H1 (cell line): ENCODE measurements at regions not wholly inside any gene's neighbourhood (a gene's known extent, or its start where the extent isn't known, plus 50 kb on each side); places are given as distances from the start of the nearest gene placed in this dataset.
A peak's percentile ranks its signal among the peaks of the same experiment; 100 is the strongest.

Experiments used
- CTCF ChIA-PET: fragments of 300-600 bp; sonication (Branson Sonifier 250); formaldehyde crosslinking; loops from one replicate; lab custom pipeline; 2021; ENCODE audit not compliant: partially characterized antibody; lab: Charles Lee
- POLR2A ChIA-PET: fragments of 300-600 bp; sonication (Branson Sonifier 250); formaldehyde crosslinking; loops from one replicate; lab custom pipeline; 2021; ENCODE audit warnings: inconsistent platforms; ENCODE audit not compliant: partially characterized antibody; lab: Charles Lee
- DNase-seq, 2 experiments: peaks; one replicate each; pipeline versions ENCODE4 v3.0.0 to v3.0.0-alpha.2; 2010 to 2022; ENCODE audit warnings: low spot score in 2 of 2, low read depth in 1 of 2, mixed read lengths in 1 of 2
- FAIRE-seq: peaks from 2 replicates; lab custom pipeline; 2011; peaks lifted over from hg19 to GRCh38; lab: Jason Lieb, UNC
- H2AFZ ChIP-seq: 2 replicates; pipeline ENCODE4 v1.8.1; 2012; ENCODE audit warnings: low read length, inconsistent platforms
- H2AK5ac ChIP-seq: 2 replicates; pipeline ENCODE4 v1.6.1; 2013; ENCODE audit warnings: low read depth, low read length
- H2BK120ac ChIP-seq: replicated peaks from 2 replicates; pipeline ENCODE3; 2013; ENCODE audit warnings: low read depth, low read length, inconsistent platforms
- H2BK12ac ChIP-seq: 2 replicates; pipeline ENCODE4 v1.6.1; 2013; ENCODE audit warnings: low read depth, low read length
- H2BK15ac ChIP-seq: 2 replicates; pipeline ENCODE4 v1.6.1; 2013; ENCODE audit warnings: low read length
- H2BK20ac ChIP-seq: 2 replicates; pipeline ENCODE4 v1.6.1; 2013; ENCODE audit warnings: low read length
- H2BK5ac ChIP-seq: 2 replicates; pipeline ENCODE4 v1.6.1; 2013; ENCODE audit warnings: low read depth, low read length
- H3K14ac ChIP-seq: 2 replicates; pipeline ENCODE4 v1.6.1; 2013; ENCODE audit warnings: inconsistent platforms; ENCODE audit not compliant: insufficient read length
- H3K18ac ChIP-seq: 2 replicates; pipeline ENCODE4 v1.6.1; 2013; ENCODE audit warnings: low read length; ENCODE audit errors: extremely low read depth
- H3K23ac ChIP-seq: 2 replicates; pipeline ENCODE4 v1.6.1; 2013; ENCODE audit warnings: inconsistent platforms; ENCODE audit not compliant: insufficient read length
- H3K23me2 ChIP-seq: 2 replicates; pipeline ENCODE4 v1.6.1; 2013; ENCODE audit warnings: low read depth, low read length
- H3K27ac ChIP-seq: 2 replicates; pipeline ENCODE4 v1.6.1; 2011; ENCODE audit warnings: low read depth, low read length, inconsistent platforms
- H3K27me3 ChIP-seq, 4 experiments: replicated peaks in 1 of 4; 1 replicate in 1 of 4; 2 replicates in 3 of 4; pipeline versions ENCODE4 v1.6.1 to v1.8.1; 2011 to 2013; ENCODE audit warnings: low read length in 3 of 4, mild to moderate bottlenecking in 3 of 4, inconsistent platforms in 2 of 4, mixed read lengths in 2 of 4, moderate library complexity in 1 of 4; ENCODE audit not compliant: control insufficient read depth in 3 of 4, insufficient read depth in 3 of 4; ENCODE audit errors: extremely low read depth in 1 of 4
- H3K36me3 ChIP-seq, 4 experiments: 2 replicates each; pipeline versions ENCODE4 v1.6.1 to v1.8.1; 2011 to 2013; ENCODE audit warnings: mild to moderate bottlenecking in 4 of 4, low read length in 3 of 4, moderate library complexity in 2 of 4, control low read depth in 1 of 4, inconsistent platforms in 1 of 4; ENCODE audit not compliant: insufficient read depth in 4 of 4, control insufficient read depth in 2 of 4
- H3K4ac ChIP-seq: replicated peaks from 2 replicates; pipeline ENCODE3; 2013; ENCODE audit warnings: low read length, low read depth, mixed read lengths, inconsistent platforms; ENCODE audit not compliant: insufficient read length
- H3K4me1 ChIP-seq, 4 experiments: replicated peaks in 1 of 4; 1 replicate in 1 of 4; 2 replicates in 3 of 4; pipeline versions ENCODE4 v1.6.1 to v1.8.1; 2011 to 2013; ENCODE audit warnings: low read length in 3 of 4, inconsistent platforms in 2 of 4, mixed read lengths in 1 of 4; ENCODE audit not compliant: insufficient read depth in 4 of 4, control insufficient read depth in 3 of 4
- H3K4me2 ChIP-seq, 2 experiments: 2 replicates each; pipeline versions ENCODE4 v1.6.1 to v1.8.1; 2011 to 2013; ENCODE audit warnings: low read depth in 2 of 2, low read length in 2 of 2, control low read depth in 1 of 2, inconsistent platforms in 1 of 2, mild to moderate bottlenecking in 1 of 2; ENCODE audit not compliant: insufficient read depth in 1 of 2
- H3K4me3 ChIP-seq, 4 experiments: fragments of 200-600, 300-600 bp in 1 of 4; sonication (generic), shearing (Covaris generic), sonication (Bioruptor Twin) in 1 of 4; 2 replicates each; pipeline versions ENCODE4 v1.5.1 to v1.8.1; 2011 to 2016; ENCODE audit warnings: low read length in 4 of 4, low read depth in 3 of 4, control low read depth in 2 of 4, inconsistent platforms in 2 of 4, mild to moderate bottlenecking in 2 of 4, mixed read lengths in 1 of 4, moderate library complexity in 1 of 4; ENCODE audit not compliant: insufficient read depth in 2 of 4; ENCODE audit errors: extremely low read depth in 1 of 4
- H3K56ac ChIP-seq: replicated peaks from 2 replicates; pipeline ENCODE3; 2013; ENCODE audit warnings: low read depth, mild to moderate bottlenecking, mixed read lengths, low read length, inconsistent platforms; ENCODE audit not compliant: insufficient read length
- H3K79me1 ChIP-seq: 2 replicates; pipeline ENCODE4 v1.6.1; 2013; ENCODE audit warnings: low read depth, low read length, control low read depth
- H3K79me2 ChIP-seq, 2 experiments: 2 replicates each; pipeline versions ENCODE4 v1.6.1 to v1.8.1; 2012 to 2013; ENCODE audit warnings: low read length in 2 of 2, mild to moderate bottlenecking in 2 of 2, inconsistent platforms in 1 of 2; ENCODE audit not compliant: insufficient read depth in 2 of 2, control insufficient read depth in 1 of 2
- H3K9ac ChIP-seq, 4 experiments: replicated peaks in 1 of 4; 1 replicate in 1 of 4; 2 replicates in 3 of 4; pipeline versions ENCODE4 v1.6.1 to v1.8.1; 2011 to 2013; ENCODE audit warnings: low read depth in 3 of 4, low read length in 3 of 4, control low read depth in 2 of 4, mild to moderate bottlenecking in 2 of 4, moderate library complexity in 2 of 4, inconsistent platforms in 1 of 4; ENCODE audit errors: extremely low read depth in 1 of 4
- H3K9me3 ChIP-seq, 2 experiments: 2 replicates each; pipeline versions ENCODE4 v1.6.1 to v1.8.1; 2012 to 2013; ENCODE audit warnings: mild to moderate bottlenecking in 2 of 2, moderate library complexity in 2 of 2, control low read depth in 1 of 2, inconsistent platforms in 1 of 2, low read depth in 1 of 2, low read length in 1 of 2, mixed read lengths in 1 of 2; ENCODE audit not compliant: insufficient read depth in 2 of 2
- H4K20me1 ChIP-seq, 2 experiments: replicated peaks in 1 of 2; 2 replicates each; pipeline versions ENCODE3 to v1.8.1; 2011 to 2013; ENCODE audit warnings: inconsistent platforms in 2 of 2, low read length in 2 of 2, mild to moderate bottlenecking in 1 of 2; ENCODE audit not compliant: insufficient read depth in 2 of 2, control insufficient read depth in 1 of 2
- H4K5ac ChIP-seq: 2 replicates; pipeline ENCODE4 v1.6.1; 2013; ENCODE audit warnings: low read length, low read depth, mixed read lengths, inconsistent platforms; ENCODE audit not compliant: insufficient read length
- H4K8ac ChIP-seq: 2 replicates; pipeline ENCODE4 v1.8.0; 2013; ENCODE audit warnings: mild to moderate bottlenecking, moderate library complexity, low read length, inconsistent platforms; ENCODE audit not compliant: insufficient read depth; ENCODE audit errors: extremely low read depth
- H4K91ac ChIP-seq: replicated peaks from 2 replicates; pipeline ENCODE3; 2013; ENCODE audit warnings: low read length, mixed read lengths, inconsistent platforms; ENCODE audit not compliant: insufficient read length
- CBX5 ChIP-seq: fragments of 300-800, 300-1000 bp; sonication (generic); IDR thresholded peaks from 2 replicates; pipeline ENCODE4 v1.7.1; 2016; ENCODE audit warnings: antibody characterized with exemption, low read length, low read depth
- CEBPB ChIP-seq: IDR thresholded peaks from 2 replicates; pipeline ENCODE4 v1.6.1; 2012; ENCODE audit warnings: low read depth, low read length
- CHD1 ChIP-seq: IDR thresholded peaks from 2 replicates; pipeline ENCODE4 v1.6.1; 2012; ENCODE audit warnings: low read depth, low read length, improper control_type of control experiment
- FOSL1 ChIP-seq: IDR thresholded peaks from 2 replicates; pipeline ENCODE4 v1.6.1; 2011; ENCODE audit warnings: mild to moderate bottlenecking, low read depth, low read length, moderate library complexity; ENCODE audit not compliant: insufficient read depth
- GABPA ChIP-seq: IDR thresholded peaks from 2 replicates; pipeline ENCODE4 v1.6.1; 2011; ENCODE audit warnings: mild to moderate bottlenecking, low read length, moderate library complexity, borderline replicate concordance; ENCODE audit not compliant: insufficient read depth
- GTF2F1 ChIP-seq: IDR thresholded peaks from 2 replicates; pipeline ENCODE4 v1.6.1; 2012; ENCODE audit warnings: low read depth, low read length, improper control_type of control experiment, borderline replicate concordance
- KDM4A ChIP-seq: IDR thresholded peaks from one replicate; pipeline ENCODE4 v1.7.1; 2012; ENCODE audit warnings: low read depth, mild to moderate bottlenecking, moderate library complexity, low read length, inconsistent platforms; ENCODE audit not compliant: severe bottlenecking
- MAFK ChIP-seq: IDR thresholded peaks from 2 replicates; pipeline ENCODE4 v1.6.1; 2012; ENCODE audit warnings: low read depth, mild to moderate bottlenecking, improper control_type of control experiment, low read length
- NRF1 ChIP-seq: IDR thresholded peaks from 2 replicates; pipeline ENCODE4 v1.6.1; 2011; ENCODE audit warnings: mild to moderate bottlenecking, low read depth, low read length, improper control_type of control experiment
- POU5F1 ChIP-seq: IDR thresholded peaks from 2 replicates; pipeline ENCODE4 v1.6.1; 2011; ENCODE audit warnings: low read depth, mild to moderate bottlenecking, low read length, moderate library complexity
- RAD21 ChIP-seq, 2 experiments: IDR thresholded peaks in 1 of 2; conservative IDR thresholded peaks in 1 of 2; 2 replicates each; pipeline ENCODE4 v1.6.1; 2011; ENCODE audit warnings: low read depth in 2 of 2, low read length in 2 of 2, improper control_type of control experiment in 1 of 2, inconsistent platforms in 1 of 2, mild to moderate bottlenecking in 1 of 2, moderate library complexity in 1 of 2
- RBBP5 ChIP-seq: IDR thresholded peaks from 2 replicates; pipeline ENCODE4 v1.7.1; 2012; ENCODE audit warnings: low read depth, mild to moderate bottlenecking, inconsistent platforms, low read length, moderate library complexity, borderline replicate concordance
- SIRT6 ChIP-seq: IDR thresholded peaks from one replicate; pipeline ENCODE4 v1.7.1; 2012; ENCODE audit warnings: low read length, inconsistent platforms
- SP1 ChIP-seq: IDR thresholded peaks from 2 replicates; pipeline ENCODE4 v1.6.1; 2011; ENCODE audit warnings: low read depth, low read length
- TBP ChIP-seq: IDR thresholded peaks from 2 replicates; pipeline ENCODE4 v1.6.1; 2011; ENCODE audit warnings: low read depth, low read length, improper control_type of control experiment

DNA sequence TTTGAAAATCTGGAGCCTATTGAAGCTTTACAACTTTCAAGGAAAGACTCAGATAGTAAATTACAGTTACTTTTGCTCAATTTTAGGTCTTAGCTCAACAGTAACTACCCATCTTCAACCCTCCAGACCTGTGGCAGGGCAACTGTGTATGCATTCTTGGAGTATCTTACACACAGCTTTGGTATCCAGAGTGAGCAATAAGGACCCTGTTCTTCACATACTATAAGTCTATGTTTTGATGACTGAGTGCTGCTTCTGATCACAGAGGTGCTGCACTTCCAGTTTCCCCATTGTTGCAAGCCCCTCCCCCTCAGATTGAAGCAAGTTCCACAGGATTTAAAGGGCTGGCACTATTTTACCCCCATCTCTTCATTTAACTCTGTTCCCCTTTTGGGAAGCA is 737.4 kb upstream of the GRAMD2B start:
- Histone ChIP-seq H4K91ac (no peak overlapping the region), H3K23me2 (no peaks in the 10 kb centered on the region), H3K56ac (no peak overlapping the region), H2BK15ac (no peak overlapping the region), H2AFZ (peak overlapping the region; percentile 60; the same call in 1 of the 2 replicates), H2BK20ac (no peak overlapping the region), H3K18ac (no peak overlapping the region), H3K4me3 (no peak overlapping the region), H3K14ac (no peak overlapping the region), H3K79me2 (no peaks in the 10 kb centered on the region), H3K4me2 (no peak overlapping the region), H3K9ac (no peak overlapping the region), H3K4ac (no peak overlapping the region), H2BK5ac (no peak overlapping the region), H3K79me1 (no peaks in the 10 kb centered on the region), H3K36me3 (no peaks in the 10 kb centered on the region), H3K9me3 (0 out of 4 replicates have a peak, but pooled peaks cover 1 to 2% of the 10 kb centered on the region in 2 experiments), H4K20me1 (no peaks in the 10 kb centered on the region), H4K8ac (no peak overlapping the region), H3K27ac (no peak overlapping the region), H3K4me1 (no peaks in the 10 kb centered on the region; a peak in 1 of 7 replicates), H3K23ac (no peak overlapping the region), H4K5ac (no peak overlapping the region), H2BK120ac (no peak overlapping the region)
- FAIRE-seq, result no peak
- POLR2A ChIA-PET, result no interaction called here
- DNase-seq, result no peak
- no peak for TF ChIP-seq GABPA
- no peak for TF ChIP-seq SIRT6
- no peak for TF ChIP-seq TBP
- no peak for TF ChIP-seq POU5F1
- TF ChIP-seq GTF2F1, result no peak
- no peak for TF ChIP-seq NRF1
- TF ChIP-seq CEBPB, result no peak
- no peak for TF ChIP-seq RAD21 (IDR thresholded peaks at IDR 0.05 in 1 of 2, conservative IDR thresholded peaks at IDR 0.05 in 1 of 2; ENCODE audit: low read depth in 2 of 2, low read length in 2 of 2)
- no peak for TF ChIP-seq SP1
- TF ChIP-seq KDM4A, result no peak
- TF ChIP-seq CHD1, result no peak
- no peak for TF ChIP-seq FOSL1
- TF ChIP-seq CBX5, result no peak
- no peak for TF ChIP-seq RBBP5
- TF ChIP-seq MAFK, result no peak
- TF ChIP-seq, all 59 proteins: peak for 0
- CTCF ChIA-PET, result interaction anchor here (0.9 kb wide), 1 partner anchor 12 kb away, joined by 3 read pairs; no protein-coding TSS in a partner anchor
- no peak overlapping the region for H2AK5ac ChIP-seq
- no peaks in the 10 kb centered on the region for H3K27me3 ChIP-seq
- no peak overlapping the region for H2BK12ac ChIP-seq
